ENCODE measurements at regions not wholly inside any gene's neighbourhood (a gene's known extent, or its start where the extent isn't known, plus 50 kb on each side); places are given as distances from the start of the nearest gene placed in this dataset.

DNA sequence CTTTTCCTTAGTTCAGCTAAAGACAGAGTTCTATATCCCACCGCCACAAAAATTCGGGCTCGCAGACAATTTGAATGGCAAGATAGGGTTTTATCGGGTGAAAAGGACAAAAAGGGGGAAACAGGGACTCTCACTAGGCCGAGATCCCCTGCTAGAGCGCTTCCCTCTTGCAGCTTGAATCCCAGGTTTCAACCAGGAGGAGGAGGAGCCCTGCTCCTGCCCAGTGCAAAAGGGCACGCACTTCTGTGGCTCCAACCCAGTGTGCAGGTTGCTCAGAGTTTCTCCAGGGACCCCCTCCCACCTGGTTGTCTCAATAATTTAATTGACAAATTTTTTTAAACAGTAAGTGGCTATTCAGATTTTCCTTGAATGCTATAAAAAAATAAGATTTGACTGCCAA lies 152.6 kb upstream of the LUZP2 start:
- DNase-seq: no peak

- DNase-seq: no peak
Measured at GRCh38 chr11:24348908-24349307, 147.9 kb upstream of the LUZP2 start.

DNA sequence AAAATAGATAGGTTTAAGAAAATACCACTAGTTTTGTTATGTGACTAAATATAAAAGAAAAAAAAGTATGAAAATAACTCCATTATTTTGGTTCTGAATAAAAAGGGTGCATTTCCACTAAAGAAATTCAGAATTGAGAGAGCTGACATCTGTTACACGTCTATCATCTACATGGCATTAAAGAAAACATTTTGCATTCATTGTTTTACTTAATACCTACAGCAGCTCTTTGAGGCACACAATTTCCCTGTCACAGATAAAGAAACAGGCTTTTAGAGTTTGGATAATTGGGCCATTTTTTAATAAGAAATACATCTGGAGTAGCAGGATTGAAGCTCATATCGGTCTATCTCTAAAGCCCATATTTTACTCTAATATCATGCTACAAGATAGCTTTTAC lies 145.7 kb upstream of the LUZP2 start:
- DNase-seq: no peak

DNA sequence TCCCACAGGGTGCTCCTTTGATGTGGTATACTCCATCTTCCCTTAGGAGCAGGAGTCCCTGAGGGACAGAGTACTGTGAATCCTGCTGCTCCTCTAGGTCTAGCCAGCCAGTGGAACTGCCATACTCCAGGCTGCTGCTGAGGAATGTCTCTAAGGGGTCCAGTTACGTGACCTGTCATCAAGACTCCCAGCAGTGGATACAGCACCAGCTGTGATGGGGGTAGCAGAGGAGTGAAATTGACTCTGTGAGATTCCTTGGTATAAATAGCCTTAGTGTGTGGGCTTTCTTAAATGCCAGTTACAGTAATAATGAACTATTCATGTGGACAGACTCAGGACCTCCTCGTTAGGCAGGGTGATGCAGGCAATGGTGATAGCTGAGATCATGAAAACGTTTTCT lies 140.4 kb upstream of the LUZP2 start:
- no peak for DNase-seq

GRCh38 chr11:24357620-24358410 lies 139.0 kb upstream of the LUZP2 start:
- no peak for DNase-seq

DNA sequence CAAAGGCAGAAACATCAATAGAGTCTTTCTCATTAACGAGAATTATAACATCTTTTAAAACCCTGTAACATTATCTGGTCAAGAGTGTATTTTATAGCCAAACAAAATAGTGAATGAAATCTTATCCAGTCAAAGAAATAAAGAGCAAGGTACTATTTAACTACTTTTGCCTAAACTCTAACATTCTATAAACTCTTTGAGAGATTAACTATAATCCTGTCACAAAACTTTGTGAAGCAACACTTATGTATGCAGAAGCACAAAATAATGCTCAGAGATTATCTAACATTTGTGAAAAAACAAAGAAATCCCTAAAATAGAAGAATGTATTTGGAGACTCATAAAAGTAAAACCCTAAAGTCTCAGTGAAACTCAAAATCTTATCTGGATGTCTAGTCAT lies 124.4 kb upstream of the LUZP2 start:
- no peak for DNase-seq

DNA sequence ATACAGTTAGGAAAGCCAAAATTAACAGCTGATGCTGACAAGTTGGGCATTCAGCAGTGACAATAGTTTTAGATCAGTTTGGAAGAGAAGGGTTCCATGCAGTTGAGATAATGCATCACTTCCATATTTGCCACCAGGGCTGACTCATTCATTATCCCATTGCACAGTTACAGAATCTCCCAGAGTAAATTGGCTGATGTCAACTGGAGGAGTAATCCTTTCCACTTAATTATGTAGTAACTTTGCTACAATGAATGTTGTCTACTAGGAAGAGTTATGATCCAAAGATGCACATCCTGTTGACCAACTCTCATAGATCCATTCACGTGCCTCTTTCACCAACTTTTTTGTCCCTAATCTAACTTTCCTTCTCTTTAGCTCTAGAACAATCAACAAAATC lies 123.3 kb upstream of the LUZP2 start:
- no peak for DNase-seq

- no peak for DNase-seq
Measured at GRCh38 chr11:24375351-24375750, 121.5 kb upstream of the LUZP2 start.

- DNase-seq: no peak
Measured at GRCh38 chr11:24375931-24376330, 120.9 kb upstream of the LUZP2 start.

DNA sequence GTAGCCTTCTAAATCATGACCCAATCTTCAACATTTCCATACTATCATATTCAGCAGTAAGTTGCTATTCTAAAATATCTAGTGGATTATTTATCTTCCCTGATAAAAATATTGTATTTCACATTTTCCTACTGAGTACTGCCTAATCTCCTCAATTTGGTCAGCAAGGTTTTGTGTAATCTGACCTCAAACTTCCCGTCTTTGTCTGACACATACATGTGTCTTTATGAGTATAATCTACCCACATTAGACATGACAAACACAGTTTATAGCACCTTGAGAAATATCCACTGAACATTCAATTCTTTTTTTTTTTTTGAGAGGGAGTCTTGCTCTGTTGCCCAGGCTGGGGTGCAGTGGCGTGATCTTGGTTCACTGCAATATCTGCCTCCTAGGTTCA lies 113.7 kb upstream of the LUZP2 start:
- DNase-seq: no peak

DNA sequence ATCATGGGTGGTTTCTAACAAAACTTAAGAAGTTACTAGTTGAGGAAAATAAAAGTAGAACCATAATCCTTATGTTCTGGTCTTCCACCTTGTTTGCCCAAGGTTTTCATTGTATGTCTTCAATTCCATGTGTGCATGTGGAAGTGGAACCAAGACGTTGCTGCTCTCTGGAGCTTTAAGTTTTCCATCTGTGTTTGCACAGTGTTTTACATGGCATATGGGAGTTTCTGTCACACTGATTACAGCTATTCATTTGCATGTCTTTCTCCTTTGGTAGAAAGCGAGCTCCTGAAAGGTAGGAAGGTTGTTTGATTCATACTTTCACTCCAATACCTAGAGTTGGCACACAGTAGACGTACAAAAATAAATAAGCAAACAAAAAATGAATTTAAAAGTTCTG lies 112.6 kb upstream of the LUZP2 start:
- DNase-seq: no peak

DNA sequence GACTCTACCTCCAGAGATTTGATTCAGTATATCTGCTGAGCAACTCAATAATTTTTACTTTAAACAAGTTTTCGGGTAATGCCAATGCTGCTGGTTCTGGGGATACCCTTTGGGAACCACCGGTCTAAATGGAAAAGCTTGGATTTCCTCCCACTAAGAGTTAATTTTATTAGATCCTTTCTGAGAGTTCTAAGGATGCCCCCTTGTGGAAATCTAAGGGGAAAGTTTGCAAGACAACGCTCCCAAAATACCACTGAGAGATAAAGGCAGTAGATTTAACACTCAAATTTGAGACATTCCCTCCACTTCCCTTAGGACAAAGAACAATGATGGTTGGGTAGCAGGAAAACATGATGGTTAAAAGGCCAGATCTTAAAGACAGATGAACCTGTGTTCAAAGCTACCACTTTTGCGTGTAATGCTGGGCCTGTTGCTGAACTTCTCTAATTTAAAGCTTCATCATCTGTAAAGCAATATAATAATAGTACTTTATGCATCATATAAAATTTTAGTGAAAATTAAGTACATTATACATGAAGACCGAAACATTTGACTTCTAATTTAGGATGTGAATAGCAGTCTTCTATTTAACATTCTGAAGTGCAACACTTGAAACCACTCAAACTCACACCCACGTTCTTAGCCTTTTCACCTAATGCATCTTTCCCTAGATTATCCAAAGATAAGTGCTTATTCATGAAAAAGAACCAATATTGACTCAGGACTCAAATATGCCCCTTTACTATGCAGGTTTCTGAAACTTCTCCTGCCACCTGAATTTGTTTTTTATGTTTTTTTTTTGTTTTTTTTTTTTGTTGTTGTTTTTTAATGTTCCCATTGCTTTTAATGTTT lies 110.1 kb upstream of the LUZP2 start:
- DNase-seq: peak; percentile 9

GRCh38 chr11:24389575-24389974 lies 107.3 kb upstream of the LUZP2 start:
- no peak for DNase-seq

GRCh38 chr11:24390016-24390415 lies 106.8 kb upstream of the LUZP2 start:
- no peak for DNase-seq

DNA sequence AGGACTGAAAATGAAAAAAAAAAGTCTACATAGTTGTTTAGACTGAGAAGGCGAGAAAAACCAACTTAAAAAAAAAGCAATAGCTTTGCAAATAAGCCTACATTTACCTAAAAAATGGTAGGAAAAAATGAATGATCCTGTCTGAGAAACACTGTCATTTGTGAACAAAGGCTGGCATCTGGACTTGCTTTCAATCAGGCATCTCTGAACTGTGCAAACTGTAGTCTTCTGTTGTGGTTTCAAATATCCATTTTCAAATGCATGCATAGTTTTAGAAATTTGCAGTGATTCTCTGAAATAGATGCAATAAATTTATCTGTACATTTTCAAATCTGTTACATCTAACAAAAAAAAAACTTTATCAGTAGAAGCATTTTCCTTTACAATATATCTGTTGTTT lies 106.1 kb upstream of the LUZP2 start:
- DNase-seq: no peak

- DNase-seq: no peak
Measured at GRCh38 chr11:24391167-24391566, 105.7 kb upstream of the LUZP2 start.

DNA sequence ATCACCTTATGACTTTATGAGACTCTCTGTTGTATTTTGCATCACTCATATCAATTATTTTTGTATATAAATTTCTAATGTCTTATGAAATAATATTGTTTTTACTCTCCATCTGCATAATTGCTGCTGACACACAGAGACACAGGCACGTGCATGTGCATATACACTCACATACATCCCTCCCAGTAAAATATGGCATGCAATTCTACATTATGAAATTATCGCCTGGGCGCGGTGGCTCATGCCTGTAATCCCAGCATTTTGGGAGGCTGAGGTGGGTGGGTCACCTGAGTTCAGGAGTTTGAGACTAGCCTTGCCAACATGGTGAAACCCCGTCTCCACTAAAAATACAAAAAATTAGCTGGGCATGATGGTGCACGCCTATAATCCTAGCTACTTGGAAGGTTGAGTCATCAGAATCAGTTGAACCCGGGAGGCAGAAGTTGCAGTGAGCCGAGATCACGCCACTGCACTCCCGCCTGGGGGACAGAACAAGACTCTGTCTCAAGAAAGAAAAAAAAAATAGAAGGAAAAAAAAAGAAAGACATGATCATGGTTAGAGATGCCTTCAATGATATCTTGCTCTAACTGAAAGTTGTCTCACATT lies 96.7 kb upstream of the LUZP2 start:
- DNase-seq: no peak

- no peak for DNase-seq
Measured at GRCh38 chr11:24406389-24406788, 90.5 kb upstream of the LUZP2 start.

GRCh38 chr11:24406980-24407379 lies 89.9 kb upstream of the LUZP2 start:
- DNase-seq: no peak

GRCh38 chr11:24407733-24408132 lies 89.1 kb upstream of the LUZP2 start:
- no peak for DNase-seq

GRCh38 chr11:24408202-24408601 lies 88.7 kb upstream of the LUZP2 start:
- DNase-seq: no peak

GRCh38 chr11:24411791-24412190 lies 85.1 kb upstream of the LUZP2 start:
- no peak for DNase-seq

DNA sequence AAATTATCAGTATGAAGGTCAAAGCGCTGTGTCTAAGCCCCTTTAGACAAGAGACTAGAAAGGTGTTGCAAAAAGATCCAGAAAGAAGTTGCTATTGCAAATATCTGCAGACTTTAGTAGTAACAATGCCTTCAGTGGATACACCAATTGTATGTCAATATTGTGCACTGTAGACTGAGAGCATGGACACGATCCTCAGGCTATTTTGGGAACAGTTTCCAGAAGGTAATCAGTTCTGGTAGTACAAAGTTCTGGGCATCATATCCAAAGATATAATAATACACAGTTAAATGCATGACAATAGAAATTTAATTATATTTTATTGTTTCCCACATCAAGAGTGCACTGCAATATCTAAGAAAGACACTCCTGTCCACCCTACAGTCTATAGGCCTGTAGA lies 84.1 kb upstream of the LUZP2 start:
- no peak for DNase-seq

DNA sequence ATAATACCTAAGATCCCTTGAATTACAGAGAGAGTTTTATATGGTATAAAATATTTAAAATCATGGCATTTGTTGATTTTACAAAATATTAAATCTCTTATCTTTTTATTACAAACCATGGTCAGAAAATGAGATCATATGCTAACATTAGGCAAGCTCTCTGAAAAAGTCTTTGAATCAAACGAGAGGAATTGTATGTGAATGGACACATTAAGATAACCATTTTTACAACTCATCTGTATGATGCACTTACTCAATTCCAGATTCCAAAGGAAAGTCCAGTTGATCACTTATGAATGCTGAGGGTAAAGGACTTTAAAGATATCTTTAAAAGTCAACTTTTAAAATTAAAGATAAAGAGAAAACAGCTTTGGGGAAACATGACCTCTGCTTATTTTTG lies 83.5 kb upstream of the LUZP2 start:
- no peak for DNase-seq
